H1 (cell line): ENCODE measurements at regions not wholly inside any gene's neighbourhood (a gene's known extent, or its start where the extent isn't known, plus 50 kb on each side); places are given as distances from the start of the nearest gene placed in this dataset.

ENCODE experiments used
- CTCF ChIA-PET: fragments of 300-600 bp; sonication (Branson Sonifier 250); formaldehyde crosslinking; loops from one replicate; lab custom pipeline; 2021; ENCODE audit not compliant: partially characterized antibody; lab: Charles Lee
- POLR2A ChIA-PET: fragments of 300-600 bp; sonication (Branson Sonifier 250); formaldehyde crosslinking; loops from one replicate; lab custom pipeline; 2021; ENCODE audit warnings: inconsistent platforms; ENCODE audit not compliant: partially characterized antibody; lab: Charles Lee
- DNase-seq, 2 experiments: peaks; one replicate each; pipeline versions ENCODE4 v3.0.0 to v3.0.0-alpha.2; 2010 to 2022; ENCODE audit warnings: low spot score in 2 of 2, low read depth in 1 of 2, mixed read lengths in 1 of 2
- FAIRE-seq: peaks from 2 replicates; lab custom pipeline; 2011; peaks lifted over from hg19 to GRCh38; lab: Jason Lieb, UNC
- H2AFZ ChIP-seq: 2 replicates; pipeline ENCODE4 v1.8.1; 2012; ENCODE audit warnings: low read length, inconsistent platforms
- H2AK5ac ChIP-seq: 2 replicates; pipeline ENCODE4 v1.6.1; 2013; ENCODE audit warnings: low read depth, low read length
- H2BK120ac ChIP-seq: replicated peaks from 2 replicates; pipeline ENCODE3; 2013; ENCODE audit warnings: low read depth, low read length, inconsistent platforms
- H2BK12ac ChIP-seq: 2 replicates; pipeline ENCODE4 v1.6.1; 2013; ENCODE audit warnings: low read depth, low read length
- H2BK15ac ChIP-seq: 2 replicates; pipeline ENCODE4 v1.6.1; 2013; ENCODE audit warnings: low read length
- H2BK20ac ChIP-seq: 2 replicates; pipeline ENCODE4 v1.6.1; 2013; ENCODE audit warnings: low read length
- H2BK5ac ChIP-seq: 2 replicates; pipeline ENCODE4 v1.6.1; 2013; ENCODE audit warnings: low read depth, low read length
- H3K14ac ChIP-seq: 2 replicates; pipeline ENCODE4 v1.6.1; 2013; ENCODE audit warnings: inconsistent platforms; ENCODE audit not compliant: insufficient read length
- H3K18ac ChIP-seq: 2 replicates; pipeline ENCODE4 v1.6.1; 2013; ENCODE audit warnings: low read length; ENCODE audit errors: extremely low read depth
- H3K23ac ChIP-seq: 2 replicates; pipeline ENCODE4 v1.6.1; 2013; ENCODE audit warnings: inconsistent platforms; ENCODE audit not compliant: insufficient read length
- H3K23me2 ChIP-seq: 2 replicates; pipeline ENCODE4 v1.6.1; 2013; ENCODE audit warnings: low read depth, low read length
- H3K27ac ChIP-seq: 2 replicates; pipeline ENCODE4 v1.6.1; 2011; ENCODE audit warnings: low read depth, low read length, inconsistent platforms
- H3K27me3 ChIP-seq, 4 experiments: replicated peaks in 1 of 4; 1 replicate in 1 of 4; 2 replicates in 3 of 4; pipeline versions ENCODE4 v1.6.1 to v1.8.1; 2011 to 2013; ENCODE audit warnings: low read length in 3 of 4, mild to moderate bottlenecking in 3 of 4, inconsistent platforms in 2 of 4, mixed read lengths in 2 of 4, moderate library complexity in 1 of 4; ENCODE audit not compliant: control insufficient read depth in 3 of 4, insufficient read depth in 3 of 4; ENCODE audit errors: extremely low read depth in 1 of 4
- H3K36me3 ChIP-seq, 4 experiments: 2 replicates each; pipeline versions ENCODE4 v1.6.1 to v1.8.1; 2011 to 2013; ENCODE audit warnings: mild to moderate bottlenecking in 4 of 4, low read length in 3 of 4, moderate library complexity in 2 of 4, control low read depth in 1 of 4, inconsistent platforms in 1 of 4; ENCODE audit not compliant: insufficient read depth in 4 of 4, control insufficient read depth in 2 of 4
- H3K4ac ChIP-seq: replicated peaks from 2 replicates; pipeline ENCODE3; 2013; ENCODE audit warnings: low read length, low read depth, mixed read lengths, inconsistent platforms; ENCODE audit not compliant: insufficient read length
- H3K4me1 ChIP-seq, 4 experiments: replicated peaks in 1 of 4; 1 replicate in 1 of 4; 2 replicates in 3 of 4; pipeline versions ENCODE4 v1.6.1 to v1.8.1; 2011 to 2013; ENCODE audit warnings: low read length in 3 of 4, inconsistent platforms in 2 of 4, mixed read lengths in 1 of 4; ENCODE audit not compliant: insufficient read depth in 4 of 4, control insufficient read depth in 3 of 4
- H3K4me2 ChIP-seq, 2 experiments: 2 replicates each; pipeline versions ENCODE4 v1.6.1 to v1.8.1; 2011 to 2013; ENCODE audit warnings: low read depth in 2 of 2, low read length in 2 of 2, control low read depth in 1 of 2, inconsistent platforms in 1 of 2, mild to moderate bottlenecking in 1 of 2; ENCODE audit not compliant: insufficient read depth in 1 of 2
- H3K4me3 ChIP-seq, 4 experiments: fragments of 200-600, 300-600 bp in 1 of 4; sonication (generic), shearing (Covaris generic), sonication (Bioruptor Twin) in 1 of 4; 2 replicates each; pipeline versions ENCODE4 v1.5.1 to v1.8.1; 2011 to 2016; ENCODE audit warnings: low read length in 4 of 4, low read depth in 3 of 4, control low read depth in 2 of 4, inconsistent platforms in 2 of 4, mild to moderate bottlenecking in 2 of 4, mixed read lengths in 1 of 4, moderate library complexity in 1 of 4; ENCODE audit not compliant: insufficient read depth in 2 of 4; ENCODE audit errors: extremely low read depth in 1 of 4
- H3K56ac ChIP-seq: replicated peaks from 2 replicates; pipeline ENCODE3; 2013; ENCODE audit warnings: low read depth, mild to moderate bottlenecking, mixed read lengths, low read length, inconsistent platforms; ENCODE audit not compliant: insufficient read length
- H3K79me1 ChIP-seq: 2 replicates; pipeline ENCODE4 v1.6.1; 2013; ENCODE audit warnings: low read depth, low read length, control low read depth
- H3K79me2 ChIP-seq, 2 experiments: 2 replicates each; pipeline versions ENCODE4 v1.6.1 to v1.8.1; 2012 to 2013; ENCODE audit warnings: low read length in 2 of 2, mild to moderate bottlenecking in 2 of 2, inconsistent platforms in 1 of 2; ENCODE audit not compliant: insufficient read depth in 2 of 2, control insufficient read depth in 1 of 2
- H3K9ac ChIP-seq, 4 experiments: replicated peaks in 1 of 4; 1 replicate in 1 of 4; 2 replicates in 3 of 4; pipeline versions ENCODE4 v1.6.1 to v1.8.1; 2011 to 2013; ENCODE audit warnings: low read depth in 3 of 4, low read length in 3 of 4, control low read depth in 2 of 4, mild to moderate bottlenecking in 2 of 4, moderate library complexity in 2 of 4, inconsistent platforms in 1 of 4; ENCODE audit errors: extremely low read depth in 1 of 4
- H3K9me3 ChIP-seq, 2 experiments: 2 replicates each; pipeline versions ENCODE4 v1.6.1 to v1.8.1; 2012 to 2013; ENCODE audit warnings: mild to moderate bottlenecking in 2 of 2, moderate library complexity in 2 of 2, control low read depth in 1 of 2, inconsistent platforms in 1 of 2, low read depth in 1 of 2, low read length in 1 of 2, mixed read lengths in 1 of 2; ENCODE audit not compliant: insufficient read depth in 2 of 2
- H4K20me1 ChIP-seq, 2 experiments: replicated peaks in 1 of 2; 2 replicates each; pipeline versions ENCODE3 to v1.8.1; 2011 to 2013; ENCODE audit warnings: inconsistent platforms in 2 of 2, low read length in 2 of 2, mild to moderate bottlenecking in 1 of 2; ENCODE audit not compliant: insufficient read depth in 2 of 2, control insufficient read depth in 1 of 2
- H4K5ac ChIP-seq: 2 replicates; pipeline ENCODE4 v1.6.1; 2013; ENCODE audit warnings: low read length, low read depth, mixed read lengths, inconsistent platforms; ENCODE audit not compliant: insufficient read length
- H4K8ac ChIP-seq: 2 replicates; pipeline ENCODE4 v1.8.0; 2013; ENCODE audit warnings: mild to moderate bottlenecking, moderate library complexity, low read length, inconsistent platforms; ENCODE audit not compliant: insufficient read depth; ENCODE audit errors: extremely low read depth
- H4K91ac ChIP-seq: replicated peaks from 2 replicates; pipeline ENCODE3; 2013; ENCODE audit warnings: low read length, mixed read lengths, inconsistent platforms; ENCODE audit not compliant: insufficient read length
- BRCA1 ChIP-seq: IDR thresholded peaks from 2 replicates; pipeline ENCODE4 v1.6.1; 2012; ENCODE audit warnings: low read depth, low read length, improper control_type of control experiment
- E2F6 ChIP-seq: IDR thresholded peaks from 2 replicates; pipeline ENCODE4 v1.6.1; 2012; ENCODE audit warnings: inconsistent platforms
- EGR1 ChIP-seq: IDR thresholded peaks from 2 replicates; pipeline ENCODE4 v1.6.1; 2011; ENCODE audit warnings: low read depth, low read length, borderline replicate concordance
- GABPA ChIP-seq: IDR thresholded peaks from 2 replicates; pipeline ENCODE4 v1.6.1; 2011; ENCODE audit warnings: mild to moderate bottlenecking, low read length, moderate library complexity, borderline replicate concordance; ENCODE audit not compliant: insufficient read depth
- HDAC6 ChIP-seq: IDR thresholded peaks from one replicate; pipeline ENCODE4 v1.7.1; 2012; ENCODE audit warnings: low read depth, mild to moderate bottlenecking, inconsistent platforms, low read length, moderate library complexity
- JUND ChIP-seq: IDR thresholded peaks from 2 replicates; pipeline ENCODE4 v1.6.1; 2011; ENCODE audit warnings: mild to moderate bottlenecking, improper control_type of control experiment, low read length
- MAFK ChIP-seq: IDR thresholded peaks from 2 replicates; pipeline ENCODE4 v1.6.1; 2012; ENCODE audit warnings: low read depth, mild to moderate bottlenecking, improper control_type of control experiment, low read length
- POU5F1 ChIP-seq: IDR thresholded peaks from 2 replicates; pipeline ENCODE4 v1.6.1; 2011; ENCODE audit warnings: low read depth, mild to moderate bottlenecking, low read length, moderate library complexity
- TAF1 ChIP-seq: IDR thresholded peaks from 2 replicates; pipeline ENCODE4 v1.6.1; 2011; ENCODE audit warnings: mild to moderate bottlenecking, low read depth, low read length
- TAF7 ChIP-seq: optimal IDR thresholded peaks from 2 replicates; pipeline ENCODE3; 2011; ENCODE audit warnings: low read depth, mild to moderate bottlenecking, inconsistent platforms, low read length, moderate library complexity, borderline replicate concordance
- TF ChIP-seq, protein P1 (sequence below), 3 experiments: IDR thresholded peaks; 1 replicate in 2 of 3; 2 replicates in 1 of 3; pipeline versions ENCODE4 v1.5.1 to v1.6.1; 2011; ENCODE audit warnings: low read length in 3 of 3, mild to moderate bottlenecking in 3 of 3, inconsistent platforms in 2 of 3, low read depth in 1 of 3, moderate library complexity in 1 of 3; ENCODE audit not compliant: insufficient read depth in 1 of 3; ENCODE audit errors: control extremely low read depth in 1 of 3
- TF ChIP-seq, protein P2 (sequence below): IDR thresholded peaks from 2 replicates; pipeline ENCODE4 v1.6.1; 2012; ENCODE audit warnings: inconsistent platforms

GRCh38 chr13:91058919-91059318 lies 288.6 kb upstream of the MIR17HG start:
- H3K14ac ChIP-seq: no peak overlapping the region
- no peak overlapping the region for H2BK12ac ChIP-seq
- no peaks in the 10 kb centered on the region for H3K9me3 ChIP-seq
- no peaks in the 10 kb centered on the region for H3K23me2 ChIP-seq
- no peaks in the 10 kb centered on the region for H4K20me1 ChIP-seq
- H3K18ac ChIP-seq: no peak overlapping the region
- H3K4me2 ChIP-seq: no peak overlapping the region
- H3K79me2 ChIP-seq: no peaks in the 10 kb centered on the region
- H2BK15ac ChIP-seq: no peak overlapping the region
- H3K27me3 ChIP-seq: no peaks in the 10 kb centered on the region
- no peaks in the 10 kb centered on the region for H3K79me1 ChIP-seq
- ChIA-PET POLR2A (no interaction called here), CTCF (interaction anchor here (0.7 to 1.6 kb wide), 3 partner anchors 10 to 19 kb away, joined by 3 to 7 read pairs (median 4); no protein-coding TSS in a partner anchor)
- no peak overlapping the region for H3K56ac ChIP-seq
- no peaks in the 10 kb centered on the region for H3K36me3 ChIP-seq
- H4K91ac ChIP-seq: no peak overlapping the region
- H4K5ac ChIP-seq: no peak overlapping the region
- no peak for TF ChIP-seq TAF1
- TF ChIP-seq, protein P1, sequence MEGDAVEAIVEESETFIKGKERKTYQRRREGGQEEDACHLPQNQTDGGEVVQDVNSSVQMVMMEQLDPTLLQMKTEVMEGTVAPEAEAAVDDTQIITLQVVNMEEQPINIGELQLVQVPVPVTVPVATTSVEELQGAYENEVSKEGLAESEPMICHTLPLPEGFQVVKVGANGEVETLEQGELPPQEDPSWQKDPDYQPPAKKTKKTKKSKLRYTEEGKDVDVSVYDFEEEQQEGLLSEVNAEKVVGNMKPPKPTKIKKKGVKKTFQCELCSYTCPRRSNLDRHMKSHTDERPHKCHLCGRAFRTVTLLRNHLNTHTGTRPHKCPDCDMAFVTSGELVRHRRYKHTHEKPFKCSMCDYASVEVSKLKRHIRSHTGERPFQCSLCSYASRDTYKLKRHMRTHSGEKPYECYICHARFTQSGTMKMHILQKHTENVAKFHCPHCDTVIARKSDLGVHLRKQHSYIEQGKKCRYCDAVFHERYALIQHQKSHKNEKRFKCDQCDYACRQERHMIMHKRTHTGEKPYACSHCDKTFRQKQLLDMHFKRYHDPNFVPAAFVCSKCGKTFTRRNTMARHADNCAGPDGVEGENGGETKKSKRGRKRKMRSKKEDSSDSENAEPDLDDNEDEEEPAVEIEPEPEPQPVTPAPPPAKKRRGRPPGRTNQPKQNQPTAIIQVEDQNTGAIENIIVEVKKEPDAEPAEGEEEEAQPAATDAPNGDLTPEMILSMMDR (IDR thresholded peaks at IDR 0.05; ENCODE audit: control extremely low read depth in 1 of 3, insufficient read depth in 1 of 3, low read depth in 1 of 3, low read length in 3 of 3): no peak
- TF ChIP-seq, protein P2, sequence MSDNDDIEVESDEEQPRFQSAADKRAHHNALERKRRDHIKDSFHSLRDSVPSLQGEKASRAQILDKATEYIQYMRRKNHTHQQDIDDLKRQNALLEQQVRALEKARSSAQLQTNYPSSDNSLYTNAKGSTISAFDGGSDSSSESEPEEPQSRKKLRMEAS: no peak
- TF ChIP-seq E2F6: no peak
- no peak for TF ChIP-seq BRCA1
- TF ChIP-seq TAF7: no peak
- TF ChIP-seq HDAC6: no peak
- no peak for TF ChIP-seq POU5F1
- TF ChIP-seq GABPA: no peak
- TF ChIP-seq EGR1: no peak
- TF ChIP-seq JUND: no peak
- TF ChIP-seq MAFK: no peak
- no peak overlapping the region for H3K23ac ChIP-seq
- no peak overlapping the region for H2BK20ac ChIP-seq
- H3K4me1 ChIP-seq: peaks cover 0 to 3% (median 0%) of the 10 kb centered on the region in 4 experiments; a peak in 1 of 7 replicates
- H3K9ac ChIP-seq: no peak overlapping the region
- no peak overlapping the region for H2AFZ ChIP-seq
- no peak overlapping the region for H4K8ac ChIP-seq
- no peak overlapping the region for H3K4me3 ChIP-seq
- no peak overlapping the region for H3K27ac ChIP-seq
- H2BK5ac ChIP-seq: no peak overlapping the region
- no peak for DNase-seq
- no peak overlapping the region for H3K4ac ChIP-seq
- no peak overlapping the region for H2BK120ac ChIP-seq
- FAIRE-seq: no peak
- H2AK5ac ChIP-seq: no peak overlapping the region
